Upper lobe of left lung (tissue), 4 donors: ENCODE measurements at regions not wholly inside any gene's neighbourhood (a gene's known extent, or its start where the extent isn't known, plus 50 kb on each side); places are given as distances from the start of the nearest gene placed in this dataset.

ENCODE experiments used
- EP300 ChIP-seq, 4 donors: sonication (generic); formaldehyde crosslinking; IDR thresholded peaks; one replicate each; pipeline ENCODE4 v1.5.1; 2017; ENCODE audit warnings: antibody characterized with exemption in 4 of 4, control low read depth in 2 of 4
- POLR2A ChIP-seq, 4 donors: fragments of 450-650 bp; IDR thresholded peaks; one replicate each; pipeline ENCODE4 v1.5.1; 2016 to 2017; ENCODE audit warnings: antibody characterized with exemption in 4 of 4, mild to moderate bottlenecking in 2 of 4
- POLR2AphosphoS5 ChIP-seq, 2 donors: sonication (generic); formaldehyde crosslinking; IDR thresholded peaks; one replicate each; pipeline ENCODE4 v1.5.1; 2017; ENCODE audit warnings: antibody characterized with exemption in 2 of 2
- TF ChIP-seq, protein P1 (sequence below), 6 experiments: fragments of 450-650 bp in 4 of 6; fragments of 200-600 bp in 2 of 6; sonication (generic) in 2 of 6; IDR thresholded peaks; one replicate each; pipeline ENCODE4 v1.5.1; 2016 to 2019; ENCODE audit warnings: antibody characterized with exemption in 6 of 6

GRCh38 chr2:216564611-216565010, 66.0 kb downstream of the RPL37A start:
- TF ChIP-seq, protein P1, sequence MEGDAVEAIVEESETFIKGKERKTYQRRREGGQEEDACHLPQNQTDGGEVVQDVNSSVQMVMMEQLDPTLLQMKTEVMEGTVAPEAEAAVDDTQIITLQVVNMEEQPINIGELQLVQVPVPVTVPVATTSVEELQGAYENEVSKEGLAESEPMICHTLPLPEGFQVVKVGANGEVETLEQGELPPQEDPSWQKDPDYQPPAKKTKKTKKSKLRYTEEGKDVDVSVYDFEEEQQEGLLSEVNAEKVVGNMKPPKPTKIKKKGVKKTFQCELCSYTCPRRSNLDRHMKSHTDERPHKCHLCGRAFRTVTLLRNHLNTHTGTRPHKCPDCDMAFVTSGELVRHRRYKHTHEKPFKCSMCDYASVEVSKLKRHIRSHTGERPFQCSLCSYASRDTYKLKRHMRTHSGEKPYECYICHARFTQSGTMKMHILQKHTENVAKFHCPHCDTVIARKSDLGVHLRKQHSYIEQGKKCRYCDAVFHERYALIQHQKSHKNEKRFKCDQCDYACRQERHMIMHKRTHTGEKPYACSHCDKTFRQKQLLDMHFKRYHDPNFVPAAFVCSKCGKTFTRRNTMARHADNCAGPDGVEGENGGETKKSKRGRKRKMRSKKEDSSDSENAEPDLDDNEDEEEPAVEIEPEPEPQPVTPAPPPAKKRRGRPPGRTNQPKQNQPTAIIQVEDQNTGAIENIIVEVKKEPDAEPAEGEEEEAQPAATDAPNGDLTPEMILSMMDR (IDR thresholded peaks at IDR 0.05): no peak
- TF ChIP-seq POLR2AphosphoS5 (IDR thresholded peaks at IDR 0.05) (no peak), EP300 (IDR thresholded peaks at IDR 0.05) (no peak), POLR2A (IDR thresholded peaks at IDR 0.05) (no peak)
